Hematopoietic multipotent progenitor cell treated with erythropoietin and hydrocortisone succinate and interleukin-3 and kit ligand, for 4 days (in vitro differentiated cells): ENCODE measurements at regions not wholly inside any gene's neighbourhood (a gene's known extent, or its start where the extent isn't known, plus 50 kb on each side); places are given as distances from the start of the nearest gene placed in this dataset.
"Not testable (repeated sequence)": the region's sequence is repeated elsewhere in the genome, so short reads cannot be mapped to it uniquely, and the experiment has no call there.

Experiments used
- DNase-seq: peaks from one replicate; pipeline ENCODE4 v3.0.0-alpha.2; 2015

DNA sequence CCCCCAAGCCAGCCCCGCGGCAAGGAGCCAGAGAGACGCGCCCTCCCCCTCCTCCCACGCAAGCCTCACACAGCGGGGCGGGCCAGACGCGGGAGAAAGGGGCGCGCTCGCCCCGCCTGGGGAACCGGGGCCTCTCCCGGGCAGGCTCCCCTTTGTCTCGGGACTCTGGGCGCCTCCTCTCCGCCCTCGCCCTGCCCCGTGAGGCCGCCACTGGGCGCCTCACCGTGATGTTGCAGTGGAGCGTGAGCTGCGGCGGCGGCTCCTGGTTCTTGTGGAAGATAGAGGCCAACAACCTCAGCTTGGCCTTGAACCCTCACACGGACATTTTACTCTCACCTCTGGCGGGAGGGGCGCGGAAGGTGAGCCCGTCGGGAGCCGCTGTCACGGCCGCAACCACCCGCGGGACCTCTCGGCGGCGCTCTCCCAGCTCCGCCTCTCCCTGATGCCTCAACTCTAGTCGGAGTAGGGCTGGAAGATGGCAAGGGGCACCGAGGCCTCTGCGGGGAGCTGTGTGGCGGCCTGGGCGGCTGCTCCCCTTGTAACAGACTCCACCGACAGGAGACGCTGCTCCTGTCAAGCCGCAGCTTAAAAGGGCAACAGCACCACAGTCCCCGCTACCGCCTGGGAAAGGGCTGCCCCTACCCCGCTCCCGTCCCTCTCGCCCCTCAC is 179.2 kb upstream of the ZSCAN2 start:
- DNase-seq: not testable (repeated sequence)

- DNase-seq: not testable (repeated sequence)
These were observed 175.5 kb upstream of the ZSCAN2 start for GRCh38 chr15:84425327-84425726.

- not testable (repeated sequence) for DNase-seq
These were observed 127.4 kb upstream of the ZSCAN2 start for GRCh38 chr15:84473305-84473877.

DNA sequence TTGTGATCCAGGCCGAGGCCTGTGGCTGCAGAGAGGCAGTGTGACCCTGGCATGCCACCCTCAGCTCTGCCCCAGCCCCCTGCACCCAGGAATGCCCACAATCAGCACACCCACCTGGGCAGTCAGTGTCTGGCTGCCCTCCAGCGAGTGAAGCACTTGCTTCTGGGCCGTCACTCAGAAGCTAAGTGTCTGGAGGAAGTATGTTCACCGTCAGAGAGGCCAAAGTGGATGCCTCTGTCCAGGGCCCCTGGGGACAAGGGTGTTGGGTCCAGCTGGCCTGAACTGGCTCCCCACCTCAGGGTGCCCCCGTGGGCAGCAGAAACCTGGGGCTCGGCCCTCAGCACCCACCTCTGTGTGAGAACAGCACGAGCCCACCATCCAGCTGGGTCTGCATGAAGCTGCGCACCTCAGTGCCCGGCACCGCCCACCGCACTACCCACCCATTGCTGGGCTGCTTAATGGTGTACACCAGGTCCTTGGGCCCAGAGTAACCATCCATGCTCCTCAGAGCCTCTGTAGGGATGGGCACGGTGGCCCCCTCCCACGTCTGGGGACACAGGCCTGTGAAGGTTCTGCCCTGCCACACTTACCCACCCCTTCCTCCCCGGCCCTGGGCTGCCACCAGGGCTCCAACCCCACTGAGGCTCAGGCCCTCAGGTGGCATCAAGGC is 124.3 kb upstream of the ZSCAN2 start:
- not testable (repeated sequence) for DNase-seq

DNA sequence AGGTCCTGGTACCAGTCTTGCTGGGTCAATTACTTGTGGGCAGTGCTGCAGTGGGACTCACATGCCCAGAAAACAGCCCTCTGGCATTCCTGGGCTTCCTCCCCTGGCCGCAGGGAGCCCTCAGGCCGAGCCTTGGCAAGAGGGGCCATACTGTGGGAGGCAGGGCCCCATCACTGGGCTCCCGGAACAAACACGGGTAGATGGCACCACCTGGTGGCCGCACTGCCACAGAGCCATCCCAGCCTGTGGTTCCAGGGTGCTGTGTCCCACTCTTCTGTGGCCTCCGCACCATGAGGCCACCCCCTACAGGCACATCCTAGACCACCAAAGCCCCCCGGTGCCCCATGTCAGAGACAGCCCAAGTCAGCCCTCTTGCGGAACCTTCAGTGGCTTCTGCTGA is 123.3 kb upstream of the ZSCAN2 start:
- DNase-seq: not testable (repeated sequence)

DNA sequence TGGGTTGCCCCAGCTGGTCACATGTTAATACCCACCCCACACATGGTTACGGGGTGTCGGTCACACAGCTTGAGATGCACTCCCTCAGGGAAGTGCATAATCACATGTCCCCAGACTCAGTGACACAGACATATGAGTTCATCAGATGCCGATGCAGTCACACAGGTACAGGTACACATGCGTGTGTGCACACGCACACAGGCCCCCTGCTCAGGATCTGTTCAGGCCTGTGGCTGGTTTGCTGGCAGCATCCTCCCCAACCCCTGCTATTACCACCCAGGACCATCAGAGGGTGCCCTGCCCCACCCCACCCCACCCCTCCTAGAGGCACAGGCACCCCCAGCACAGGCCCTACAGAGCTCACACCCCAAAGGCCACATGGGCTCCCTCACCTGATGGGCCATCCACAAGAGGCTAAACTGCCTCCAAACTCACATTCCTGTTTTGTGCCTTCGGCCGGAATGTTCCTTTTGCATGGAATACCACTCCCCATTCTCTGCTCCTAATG is 120.6 kb upstream of the ZSCAN2 start:
- not testable (repeated sequence) for DNase-seq

DNA sequence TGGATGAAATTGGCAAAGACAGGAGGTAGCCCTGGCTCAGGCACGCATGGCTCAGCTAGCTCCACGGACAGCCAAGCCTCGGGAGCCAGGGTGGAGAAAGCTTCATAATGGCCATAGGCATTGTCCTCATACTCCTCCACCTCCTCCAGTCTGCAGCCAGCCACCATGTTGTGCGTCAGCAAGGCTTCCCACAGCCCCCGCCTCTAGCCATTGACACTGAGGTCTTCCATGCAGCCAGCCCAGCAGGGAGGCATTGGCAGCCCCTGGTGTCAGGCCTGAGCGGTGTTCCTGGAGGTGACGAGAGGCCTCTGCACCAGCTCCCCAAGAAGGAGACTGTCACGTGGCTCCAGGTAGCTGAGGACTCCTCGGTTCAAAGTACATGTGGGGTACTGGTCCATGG is 117.0 kb upstream of the ZSCAN2 start:
- not testable (repeated sequence) for DNase-seq

- not testable (repeated sequence) for DNase-seq
These were observed 100.5 kb upstream of the ZSCAN2 start for GRCh38 chr15:84500165-84500889.

GRCh38 chr15:84503101-84503500 is 97.7 kb upstream of the ZSCAN2 start:
- DNase-seq: not testable (repeated sequence)

- DNase-seq: not testable (repeated sequence)
These were observed 95.3 kb upstream of the ZSCAN2 start for GRCh38 chr15:84505552-84505951.

- DNase-seq: not testable (repeated sequence)
These were observed 88.5 kb upstream of the ZSCAN2 start for GRCh38 chr15:84512324-84512723.

GRCh38 chr15:84516773-84517172 is 84.0 kb upstream of the ZSCAN2 start:
- DNase-seq: peak; percentile 3

GRCh38 chr15:84525491-84526344 is 75.1 kb upstream of the ZSCAN2 start:
- not testable (repeated sequence) for DNase-seq

DNA sequence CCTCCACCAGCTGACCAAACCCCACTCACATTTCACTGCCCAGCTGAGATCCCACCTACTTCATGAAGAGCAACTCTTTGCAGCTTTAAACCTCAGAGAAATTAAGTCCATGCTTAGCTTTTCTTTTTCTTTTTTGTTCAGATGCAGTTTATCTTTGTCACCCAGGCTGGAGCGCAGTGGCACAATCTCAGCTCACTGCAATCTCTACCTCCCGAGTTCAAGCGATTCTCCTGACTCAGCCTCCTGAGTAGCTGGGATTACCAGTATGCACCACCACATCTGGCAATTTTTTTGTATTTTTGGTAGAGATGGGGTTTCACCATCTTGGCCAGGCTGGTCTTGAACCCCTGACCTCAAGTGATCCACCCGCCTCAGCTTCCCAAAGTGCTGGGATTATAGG is 70.1 kb upstream of the ZSCAN2 start:
- DNase-seq: not testable (repeated sequence)

DNA sequence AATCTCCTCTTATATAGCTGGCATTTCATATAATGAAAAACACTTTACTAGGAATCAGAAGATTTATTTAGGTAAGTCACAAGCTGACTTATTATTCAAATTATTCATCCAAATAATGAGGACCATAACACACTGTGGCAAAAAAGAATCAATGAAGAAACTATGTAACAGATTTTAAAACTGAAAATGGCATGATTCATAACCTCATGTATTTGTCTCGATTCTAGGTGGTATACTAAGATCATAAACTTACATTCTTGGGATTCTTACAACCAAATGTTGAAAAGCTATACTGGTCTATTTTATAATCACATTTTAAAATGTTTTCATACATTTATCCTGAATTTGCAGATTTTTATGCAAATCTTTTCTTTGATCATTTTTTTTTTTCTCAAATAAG is 69.6 kb upstream of the ZSCAN2 start:
- not testable (repeated sequence) for DNase-seq

- DNase-seq: not testable (repeated sequence)
These were observed 69.0 kb upstream of the ZSCAN2 start for GRCh38 chr15:84531709-84532367.

DNA sequence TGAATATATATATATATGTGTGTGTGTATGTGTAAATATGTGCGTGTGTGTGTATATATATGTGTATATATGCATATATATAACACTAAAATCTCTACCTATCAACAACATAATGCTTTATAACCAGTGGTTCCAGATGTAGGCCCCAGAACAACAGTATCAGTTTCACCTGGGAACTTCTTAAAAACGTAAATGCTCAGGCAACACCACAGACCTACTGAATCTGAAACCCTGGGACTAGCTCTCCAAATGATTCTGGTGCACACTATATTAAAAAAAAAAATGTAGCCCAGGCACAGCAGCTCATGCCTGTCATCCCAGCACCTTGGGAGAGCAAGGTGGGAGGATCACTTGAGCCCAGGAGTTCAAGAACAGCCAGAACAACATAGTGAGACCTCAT is 67.1 kb upstream of the ZSCAN2 start:
- not testable (repeated sequence) for DNase-seq

GRCh38 chr15:84534561-84535235 is 66.1 kb upstream of the ZSCAN2 start:
- DNase-seq: peak; percentile 78

DNA sequence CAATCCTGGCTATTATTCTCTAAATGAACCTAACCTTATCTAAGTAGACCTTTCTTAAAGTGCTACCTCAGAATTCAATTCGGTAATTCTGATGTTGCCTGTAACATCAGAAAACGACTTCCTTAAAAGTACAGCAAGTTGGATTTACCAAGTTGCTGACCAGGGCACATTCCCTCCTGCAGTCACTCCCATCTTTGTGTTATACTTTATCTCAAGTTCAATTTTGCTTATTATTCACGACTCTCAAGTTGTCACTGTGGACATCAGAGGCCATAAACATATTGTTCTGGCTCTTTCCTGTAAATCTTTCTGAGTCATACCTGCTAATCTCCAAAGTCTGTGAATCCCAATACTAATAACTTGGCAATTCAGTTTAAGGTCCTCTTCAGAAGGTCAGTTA is 64.6 kb upstream of the ZSCAN2 start:
- DNase-seq: not testable (repeated sequence)

GRCh38 chr15:84544586-84544985 is 56.2 kb upstream of the ZSCAN2 start:
- not testable (repeated sequence) for DNase-seq

DNA sequence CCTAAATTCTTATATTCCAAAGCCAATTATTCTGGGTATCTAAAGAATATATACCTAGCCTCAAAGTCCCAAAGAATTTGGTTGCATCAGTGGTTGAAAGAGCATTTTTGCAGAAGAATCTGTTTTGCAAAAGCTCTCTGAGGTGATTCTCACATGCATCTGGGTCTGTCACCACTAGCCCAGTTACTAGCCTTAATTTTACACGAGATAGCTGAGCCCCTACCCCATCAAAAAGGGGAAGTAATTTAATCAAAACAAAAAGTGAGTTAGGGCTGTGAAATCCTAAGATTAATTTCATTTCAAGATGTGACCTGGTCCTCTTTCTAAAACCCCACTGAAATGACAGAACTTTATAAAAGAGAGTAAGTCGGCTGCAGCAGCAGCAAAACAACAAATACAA is 53.7 kb upstream of the ZSCAN2 start:
- DNase-seq: peak; percentile 51
